AG08396 (cell line): ENCODE measurements at regions not wholly inside any gene's neighbourhood (a gene's known extent, or its start where the extent isn't known, plus 50 kb on each side); places are given as distances from the start of the nearest gene placed in this dataset.
"Not testable (repeated sequence)": the region's sequence is repeated elsewhere in the genome, so short reads cannot be mapped to it uniquely, and the experiment has no call there.

Source experiments
- DNase-seq: peaks from one replicate; pipeline ENCODE4 v3.0.0; 2012; ENCODE audit warnings: low spot score, mixed read lengths

- no peak for DNase-seq
Observed at GRCh38 chr15:95616306-95616705, 714.2 kb upstream of the NR2F2 start.

GRCh38 chr15:95620934-95621579 is 709.4 kb upstream of the NR2F2 start:
- DNase-seq: peak; percentile 12

GRCh38 chr15:95622843-95623242 is 707.7 kb upstream of the NR2F2 start:
- DNase-seq: no peak

GRCh38 chr15:95624100-95624499 is 706.4 kb upstream of the NR2F2 start:
- no peak for DNase-seq

- DNase-seq: no peak
Observed at GRCh38 chr15:95624616-95625361, 705.7 kb upstream of the NR2F2 start.

- DNase-seq: no peak
Observed at GRCh38 chr15:95626501-95627361, 703.8 kb upstream of the NR2F2 start.

GRCh38 chr15:95629503-95630168 is 700.9 kb upstream of the NR2F2 start:
- no peak for DNase-seq

- no peak for DNase-seq
Observed at GRCh38 chr15:95630683-95631082, 699.8 kb upstream of the NR2F2 start.

GRCh38 chr15:95635666-95636065 is 694.8 kb upstream of the NR2F2 start:
- no peak for DNase-seq

GRCh38 chr15:95636107-95636506 is 694.4 kb upstream of the NR2F2 start:
- DNase-seq: no peak

- not testable (repeated sequence) for DNase-seq
Observed at GRCh38 chr15:95637234-95637633, 693.3 kb upstream of the NR2F2 start.

GRCh38 chr15:95639208-95639607 is 691.3 kb upstream of the NR2F2 start:
- no peak for DNase-seq

GRCh38 chr15:95644100-95644875 is 686.2 kb upstream of the NR2F2 start:
- no peak for DNase-seq

GRCh38 chr15:95645791-95646338 is 684.6 kb upstream of the NR2F2 start:
- DNase-seq: no peak

GRCh38 chr15:95646484-95647273 is 683.8 kb upstream of the NR2F2 start:
- DNase-seq: no peak

- DNase-seq: no peak
Observed at GRCh38 chr15:95647531-95648277, 682.8 kb upstream of the NR2F2 start.

- no peak for DNase-seq
Observed at GRCh38 chr15:95653361-95653805, 677.1 kb upstream of the NR2F2 start.

- no peak for DNase-seq
Observed at GRCh38 chr15:95655089-95655607, 675.4 kb upstream of the NR2F2 start.

- DNase-seq: no peak
Observed at GRCh38 chr15:95656595-95656994, 673.9 kb upstream of the NR2F2 start.
